ENCODE measurements at regions not wholly inside any gene's neighbourhood (a gene's known extent, or its start where the extent isn't known, plus 50 kb on each side); places are given as distances from the start of the nearest gene placed in this dataset.

DNA sequence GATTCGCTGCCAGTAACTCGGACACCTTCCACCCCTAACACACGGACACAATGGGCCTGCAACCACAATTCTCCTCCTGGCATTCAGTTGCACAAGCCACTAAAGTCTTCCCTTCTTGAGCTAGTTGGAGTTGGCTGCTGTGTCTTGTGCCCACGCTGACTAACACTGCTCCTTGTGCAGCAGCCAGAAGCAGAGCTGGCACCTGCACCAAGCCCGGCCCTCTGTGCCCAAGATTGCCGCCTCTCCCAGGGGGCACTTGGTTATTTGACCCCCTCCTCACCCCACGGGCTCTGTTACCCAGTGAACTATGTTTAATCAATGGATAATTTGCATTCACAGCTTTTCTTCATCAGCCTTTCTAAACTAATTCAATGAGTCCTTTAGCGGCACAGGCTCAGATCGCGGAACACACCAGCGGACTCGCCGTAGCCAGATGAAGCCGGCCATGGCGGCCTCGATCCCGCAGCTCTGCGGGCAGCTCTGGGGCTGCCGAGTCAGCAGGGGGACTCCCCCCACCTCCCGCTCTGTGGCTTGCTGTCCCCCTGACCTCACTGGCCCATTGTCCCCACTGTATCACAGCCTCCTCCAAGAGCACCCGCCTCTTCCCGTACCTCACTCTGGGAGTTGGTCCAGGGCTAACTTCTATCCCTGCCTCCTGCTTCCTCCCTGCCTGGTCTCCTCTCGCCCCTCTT lies 94.8 kb upstream of the AFDN start:
- no peak for DNase-seq (ENCODE audit: extremely low read depth, low read depth, low spot score)

- DNase-seq (ENCODE audit: extremely low read depth, low read depth, low spot score), result no peak
These were observed 92.7 kb upstream of the AFDN start for GRCh38 chr6:167733740-167734661.

- DNase-seq (ENCODE audit: extremely low read depth, low read depth, low spot score), result no peak
These were observed 92.0 kb upstream of the AFDN start for GRCh38 chr6:167734662-167735083.

GRCh38 chr6:167735084-167735950 lies 91.4 kb upstream of the AFDN start:
- DNase-seq (ENCODE audit: extremely low read depth, low read depth, low spot score), result no peak

GRCh38 chr6:167735951-167736288 lies 90.8 kb upstream of the AFDN start:
- no peak for DNase-seq (ENCODE audit: extremely low read depth, low read depth, low spot score)

- DNase-seq (ENCODE audit: extremely low read depth, low read depth, low spot score), result no peak
These were observed 90.1 kb upstream of the AFDN start for GRCh38 chr6:167736486-167737204.

DNA sequence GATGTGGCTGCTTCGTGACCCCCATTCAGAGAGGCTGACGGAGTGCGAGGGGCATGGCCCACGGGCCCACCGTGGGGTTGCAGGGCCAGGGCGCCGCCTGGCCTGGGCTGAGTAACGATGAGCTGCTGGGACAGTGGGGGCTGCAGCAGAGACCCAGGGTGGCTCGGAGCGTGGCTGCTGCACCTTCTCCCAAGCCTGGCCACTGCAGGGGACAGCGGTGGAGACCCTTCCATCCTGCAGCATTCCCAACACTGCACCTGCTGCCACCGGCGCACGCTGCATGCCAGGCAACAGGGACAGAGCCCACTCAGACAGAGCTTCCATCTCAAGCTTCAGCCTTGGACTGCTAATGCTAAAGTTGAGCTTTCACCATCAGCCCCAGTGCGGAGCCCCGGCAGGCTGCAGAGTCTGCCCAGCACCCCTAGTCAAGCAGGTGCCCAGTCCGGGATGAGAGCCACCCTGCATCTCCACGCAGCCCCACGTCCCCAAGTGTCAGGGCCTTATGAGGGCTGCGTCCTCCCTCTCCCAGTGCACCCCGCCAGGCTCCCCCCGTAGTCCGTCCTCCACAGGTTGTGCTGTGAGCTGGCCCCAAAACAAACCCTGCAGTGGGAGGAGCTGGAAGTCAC lies 89.4 kb upstream of the AFDN start:
- no peak for DNase-seq (ENCODE audit: extremely low read depth, low read depth, low spot score)

GRCh38 chr6:167738386-167738785 lies 88.3 kb upstream of the AFDN start:
- no peak for DNase-seq (ENCODE audit: extremely low read depth, low read depth, low spot score)

DNA sequence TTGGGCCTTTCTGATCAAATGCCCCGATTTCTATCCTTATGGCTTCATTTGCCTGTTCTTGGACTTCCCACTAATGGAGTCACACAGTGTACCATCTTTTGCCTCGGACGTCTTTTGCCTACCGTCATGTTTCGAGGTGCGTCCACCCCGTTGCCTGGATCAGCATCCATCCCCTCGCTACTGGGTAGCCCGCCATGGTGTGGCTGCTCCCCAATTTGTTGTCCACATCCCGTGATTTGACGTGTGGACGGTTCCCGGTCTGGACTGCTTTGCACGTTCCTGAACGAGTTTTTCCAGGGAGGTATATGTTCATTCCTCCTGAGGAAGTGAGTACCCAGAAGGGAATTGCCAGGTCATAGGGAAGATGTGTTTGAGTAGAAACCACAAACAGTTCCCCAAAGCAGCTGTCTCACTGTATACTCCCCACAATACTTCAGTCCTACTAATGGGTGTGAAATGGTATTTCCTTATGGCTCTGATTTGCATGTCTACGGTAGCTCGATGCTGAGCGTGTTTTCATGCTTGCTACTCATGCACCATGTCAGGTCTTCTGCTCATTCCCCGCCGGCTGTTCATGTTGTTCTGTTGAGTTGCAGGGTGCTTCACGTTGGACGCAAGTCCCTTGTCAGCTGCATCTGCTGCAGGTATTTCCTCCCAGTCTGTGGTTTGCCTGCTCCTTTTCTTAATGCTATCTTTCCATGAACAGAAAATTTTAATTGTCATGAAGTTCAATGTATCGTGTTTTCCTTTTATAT lies 86.8 kb upstream of the AFDN start:
- DNase-seq (ENCODE audit: extremely low read depth, low read depth, low spot score), result no peak

DNA sequence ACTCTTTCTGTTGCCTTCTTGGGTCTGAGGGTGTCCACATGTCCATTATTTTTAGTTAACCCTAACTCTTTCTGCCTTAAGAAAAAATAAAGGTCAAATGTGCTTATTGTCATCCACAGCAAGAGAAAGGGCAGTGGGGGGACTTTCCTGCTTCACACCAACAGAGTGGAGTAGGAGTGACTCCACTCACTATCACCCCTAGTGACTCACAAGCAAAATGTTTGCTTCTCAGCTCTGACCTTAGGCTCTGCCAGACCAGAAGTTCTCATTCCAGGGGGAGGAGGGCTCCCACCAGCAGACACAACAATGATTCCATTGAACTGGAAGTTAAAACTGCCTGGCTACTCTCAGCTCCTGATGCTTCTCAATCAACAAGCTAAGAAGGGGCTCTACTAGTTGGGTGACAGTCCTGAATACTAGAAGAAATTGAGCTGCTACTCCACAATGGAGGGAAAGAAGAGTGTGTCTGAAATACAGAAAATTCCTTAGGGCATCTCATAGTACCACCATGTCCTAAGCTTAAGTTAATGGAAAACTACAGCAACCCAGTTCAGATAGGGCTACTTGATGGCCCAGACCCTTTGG lies 83.9 kb upstream of the AFDN start:
- DNase-seq (ENCODE audit: extremely low read depth, low read depth, low spot score), result no peak

- no peak for DNase-seq (ENCODE audit: extremely low read depth, low read depth, low spot score)
These were observed 81.7 kb upstream of the AFDN start for GRCh38 chr6:167744681-167745669.

GRCh38 chr6:167745670-167746389 lies 80.9 kb upstream of the AFDN start:
- no peak for DNase-seq (ENCODE audit: extremely low read depth, low read depth, low spot score)

- no peak for DNase-seq (ENCODE audit: extremely low read depth, low read depth, low spot score)
These were observed 80.3 kb upstream of the AFDN start for GRCh38 chr6:167746390-167746907.

DNA sequence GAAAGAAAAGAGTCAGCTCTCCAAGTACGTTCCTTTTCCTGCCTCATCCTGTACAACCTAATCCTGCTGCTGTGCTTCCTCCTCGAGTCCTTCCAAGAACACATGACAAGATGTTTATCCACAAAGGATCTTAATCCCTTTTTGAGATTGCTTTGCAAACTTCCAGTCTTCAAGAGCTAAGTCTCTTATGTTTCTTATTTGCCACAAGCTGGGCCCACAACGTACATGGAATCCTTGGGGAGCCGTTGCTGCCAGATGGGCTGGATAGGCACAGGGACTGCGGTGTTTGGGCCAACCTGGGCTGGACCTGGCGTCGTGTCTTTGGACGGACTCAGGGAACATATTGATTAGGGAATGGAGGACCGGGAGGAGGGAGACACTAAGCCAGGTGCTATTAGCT lies 79.7 kb upstream of the AFDN start:
- no peak for DNase-seq (ENCODE audit: extremely low read depth, low read depth, low spot score)

- DNase-seq (ENCODE audit: extremely low read depth, low read depth, low spot score), result no peak
These were observed 79.1 kb upstream of the AFDN start for GRCh38 chr6:167747645-167748044.

DNA sequence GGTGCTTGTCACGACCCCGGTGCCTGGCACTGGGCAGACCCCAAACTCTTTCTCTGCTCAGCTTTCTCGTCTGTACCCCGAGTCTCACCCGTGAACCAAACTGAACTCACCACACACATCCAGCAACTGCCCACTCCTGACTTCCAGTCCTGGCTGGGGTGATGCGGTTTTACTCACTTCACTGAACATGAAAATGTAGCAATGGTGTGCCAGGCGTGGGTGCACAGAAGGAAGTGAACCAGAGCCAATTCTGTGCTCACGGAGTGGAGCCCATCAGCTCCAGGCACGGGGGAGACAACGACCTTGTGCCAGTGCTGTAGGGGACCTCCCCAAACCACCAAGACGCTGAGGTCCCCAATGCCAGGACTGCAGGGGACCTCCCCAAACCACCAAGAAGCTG lies 78.7 kb upstream of the AFDN start:
- no peak for DNase-seq (ENCODE audit: extremely low read depth, low read depth, low spot score)

All from glomerular endothelial cell (primary cell).